DMS 273 (cell line): ENCODE measurements at regions not wholly inside any gene's neighbourhood (a gene's known extent, or its start where the extent isn't known, plus 50 kb on each side); places are given as distances from the start of the nearest gene placed in this dataset.

Experiments used
- DNase-seq: peaks from one replicate; lab custom pipeline; 2025; ENCODE audit not compliant: unreplicated experiment; lab: John Stamatoyannopoulos, UW

GRCh38 chr2:164032995-164033394, 297.2 kb upstream of the FIGN start:
- no peak for DNase-seq

- no peak for DNase-seq
These were observed 294.8 kb upstream of the FIGN start for GRCh38 chr2:164030623-164031022.

- no peak for DNase-seq
These were observed 293.2 kb upstream of the FIGN start for GRCh38 chr2:164028814-164029534.

- no peak for DNase-seq
These were observed 288.6 kb upstream of the FIGN start for GRCh38 chr2:164024396-164024795.

- no peak for DNase-seq
These were observed 288.1 kb upstream of the FIGN start for GRCh38 chr2:164023896-164024295.

GRCh38 chr2:164015328-164016123, 279.7 kb upstream of the FIGN start:
- DNase-seq, result no peak

GRCh38 chr2:164014791-164015190, 279.0 kb upstream of the FIGN start:
- DNase-seq, result no peak

GRCh38 chr2:164014068-164014731, 278.4 kb upstream of the FIGN start:
- DNase-seq, result no peak

- no peak for DNase-seq
These were observed 276.8 kb upstream of the FIGN start for GRCh38 chr2:164012581-164012980.

- peak; percentile 38 for DNase-seq
These were observed 274.0 kb upstream of the FIGN start for GRCh38 chr2:164009756-164010337.

- DNase-seq, result no peak
These were observed 272.9 kb upstream of the FIGN start for GRCh38 chr2:164008752-164009151.

GRCh38 chr2:164006704-164007103, 270.9 kb upstream of the FIGN start:
- no peak for DNase-seq

- no peak for DNase-seq
These were observed 264.4 kb upstream of the FIGN start for GRCh38 chr2:164000176-164000575.

- DNase-seq, result no peak
These were observed 261.7 kb upstream of the FIGN start for GRCh38 chr2:163997466-163997865.

- no peak for DNase-seq
These were observed 254.7 kb upstream of the FIGN start for GRCh38 chr2:163990541-163990940.

- DNase-seq, result no peak
These were observed 254.3 kb upstream of the FIGN start for GRCh38 chr2:163990101-163990500.

GRCh38 chr2:163987175-163987940, 251.6 kb upstream of the FIGN start:
- no peak for DNase-seq

- DNase-seq, result no peak
These were observed 249.2 kb upstream of the FIGN start for GRCh38 chr2:163984986-163985385.

- DNase-seq, result no peak
These were observed 248.1 kb upstream of the FIGN start for GRCh38 chr2:163983911-163984310.

- no peak for DNase-seq
These were observed 247.1 kb upstream of the FIGN start for GRCh38 chr2:163982938-163983337.

- DNase-seq, result no peak
These were observed 239.0 kb upstream of the FIGN start for GRCh38 chr2:163974766-163975165.
